Mesodermal cell (in vitro differentiated cells): ENCODE measurements at regions not wholly inside any gene's neighbourhood (a gene's known extent, or its start where the extent isn't known, plus 50 kb on each side); places are given as distances from the start of the nearest gene placed in this dataset.

ENCODE experiments used
- H3K27ac ChIP-seq: 2 replicates; pipeline ENCODE4 v1.7.0; 2013; ENCODE audit warnings: mild to moderate bottlenecking, low read depth, low read length, moderate library complexity; ENCODE audit not compliant: severe bottlenecking
- H3K36me3 ChIP-seq: 2 replicates; pipeline ENCODE4 v1.7.1; 2013; ENCODE audit warnings: mild to moderate bottlenecking, low read length, moderate library complexity; ENCODE audit not compliant: control insufficient read depth, insufficient read depth
- H3K4me1 ChIP-seq: one replicate; pipeline ENCODE4 v1.7.1; 2013; ENCODE audit warnings: mild to moderate bottlenecking, low read length; ENCODE audit not compliant: insufficient read depth, control insufficient read depth, poor library complexity, severe bottlenecking
- H3K4me3 ChIP-seq: 2 replicates; pipeline ENCODE4 v1.7.0; 2013; ENCODE audit warnings: low read length, control low read depth, mild to moderate bottlenecking; ENCODE audit not compliant: insufficient read depth, poor library complexity, severe bottlenecking; ENCODE audit errors: extremely low read depth
- H3K9me3 ChIP-seq: 2 replicates; pipeline ENCODE4 v1.7.1; 2013; ENCODE audit warnings: mild to moderate bottlenecking, low read length, moderate library complexity; ENCODE audit not compliant: control insufficient read depth
- WGBS, 2 experiments: methylation state at CpG; one replicate each; pipeline ENCODE4 v1.1.5; 2013; ENCODE audit warnings: missing lambda C conversion rate in 2 of 2; ENCODE audit not compliant: insufficient coverage in 2 of 2; 5-methylcytosine and 5-hydroxymethylcytosine counted together

DNA sequence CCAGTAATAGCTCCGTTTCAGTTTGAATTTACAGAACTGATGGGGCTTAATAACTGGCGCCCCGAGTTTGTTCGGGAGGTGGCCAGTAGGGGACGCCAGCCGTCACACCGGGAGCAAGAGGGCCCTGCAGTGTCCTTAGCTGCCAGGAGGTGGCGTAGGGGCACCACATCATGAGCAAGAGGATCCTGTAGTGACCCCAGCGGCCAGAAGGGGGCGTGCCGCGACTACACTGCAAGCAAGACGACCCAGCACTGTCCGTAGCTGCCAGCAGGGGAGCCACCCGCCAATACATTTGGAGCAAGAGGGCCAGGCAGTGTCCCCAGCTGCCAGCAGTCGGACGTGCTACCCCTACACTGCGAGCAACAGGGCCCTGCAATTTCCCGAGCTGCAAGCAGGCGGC, 663.7 kb upstream of the B3GAT1 start:
- Histone ChIP-seq H3K9me3 (peaks cover 7% of the 10 kb centered on the region), H3K36me3 (no peaks in the 10 kb centered on the region), H3K27ac (no peak overlapping the region), H3K4me1 (peaks cover 3% of the 10 kb centered on the region), H3K4me3 (no peak overlapping the region)
- 84 to 86% methylated on average over 18 to 19 of the region's 20 CpGs for WGBS, 2 experiments

DNA sequence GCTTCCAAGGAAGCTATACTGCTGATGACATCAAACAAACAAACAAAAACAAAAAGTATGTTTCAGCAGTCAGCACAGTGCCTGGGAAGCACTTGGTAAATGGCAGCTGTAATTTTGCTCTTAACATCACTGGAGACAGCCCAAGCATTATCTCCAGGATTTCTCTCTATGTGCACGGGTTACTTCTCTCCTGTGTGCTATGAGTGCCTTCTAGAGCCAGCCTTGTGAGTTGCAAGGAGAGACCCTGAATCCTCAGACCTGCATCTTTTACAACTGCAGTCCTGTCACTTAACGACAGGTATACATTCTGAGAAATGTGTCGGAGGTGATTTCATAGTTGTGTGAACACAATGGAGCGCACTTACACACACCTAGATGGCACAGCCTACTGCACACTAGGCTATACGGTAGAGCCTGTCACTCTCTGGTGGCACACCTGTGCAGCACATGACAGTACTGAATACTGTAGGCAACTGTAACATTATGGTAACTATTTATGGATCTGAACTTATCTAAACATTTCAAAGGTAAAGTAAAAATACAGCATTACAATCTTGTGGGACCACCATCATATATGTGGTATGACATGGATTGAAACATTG, 662.5 kb upstream of the B3GAT1 start:
- peaks cover 7% of the 10 kb centered on the region for H3K9me3 ChIP-seq
- 80 to 83% methylated on average over 5 of the region's 5 CpGs for WGBS, 2 experiments
- H3K27ac ChIP-seq = no peak overlapping the region
- H3K4me3 ChIP-seq = no peak overlapping the region
- no peaks in the 10 kb centered on the region for H3K36me3 ChIP-seq
- peaks cover 6% of the 10 kb centered on the region for H3K4me1 ChIP-seq

DNA sequence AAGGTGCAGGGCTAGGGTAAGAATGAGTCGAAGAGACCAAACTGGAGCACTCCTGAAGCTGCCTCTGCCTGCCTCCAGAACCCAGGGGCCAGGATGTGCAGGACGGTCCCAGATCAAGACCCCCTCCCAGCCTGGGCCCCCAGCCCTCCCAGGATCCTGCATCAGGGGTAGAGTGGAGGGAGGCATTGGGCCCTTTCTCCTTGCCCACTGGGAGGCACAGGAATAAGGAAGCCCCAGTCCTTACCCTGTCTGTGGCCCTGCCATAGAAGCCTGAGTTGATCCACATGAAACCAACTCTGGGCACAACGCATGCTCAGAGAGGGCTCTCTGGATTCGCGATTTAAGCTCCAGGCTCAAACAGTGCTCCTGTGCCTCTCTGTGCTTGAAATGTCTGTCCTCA, 661.8 kb upstream of the B3GAT1 start:
- 91 to 99% methylated on average over 4 to 5 of the region's 5 CpGs for WGBS, 2 experiments
- Histone ChIP-seq H3K9me3 (peaks cover 7% of the 10 kb centered on the region), H3K4me1 (peaks cover 6% of the 10 kb centered on the region), H3K36me3 (no peaks in the 10 kb centered on the region), H3K27ac (no peak overlapping the region), H3K4me3 (no peak overlapping the region)

DNA sequence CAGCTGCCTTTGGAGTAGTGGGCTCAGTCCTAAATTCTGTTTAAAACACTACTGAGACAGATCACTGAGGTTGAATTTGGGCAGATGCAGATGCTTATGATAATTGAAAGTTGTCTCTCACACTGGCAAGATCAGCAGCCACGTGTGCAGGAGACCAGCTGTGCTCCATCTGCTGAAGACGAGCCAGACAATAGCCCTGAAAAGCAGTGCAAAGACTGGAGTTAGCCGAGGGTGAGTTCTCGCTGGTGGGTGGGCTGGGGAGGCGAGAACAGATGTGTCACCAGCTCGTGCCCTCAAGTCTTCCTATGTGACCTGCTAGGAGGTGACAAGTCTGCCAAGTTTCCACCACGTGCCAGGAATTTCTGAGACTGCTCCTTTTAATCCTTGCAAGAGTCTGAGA, 661.3 kb upstream of the B3GAT1 start:
- Histone ChIP-seq H3K27ac (no peak overlapping the region), H3K4me3 (no peak overlapping the region), H3K4me1 (peaks cover 6% of the 10 kb centered on the region), H3K36me3 (no peaks in the 10 kb centered on the region), H3K9me3 (peaks cover 7% of the 10 kb centered on the region)
- 60 to 69% methylated on average over 7 of the region's 7 CpGs for WGBS, 2 experiments

DNA sequence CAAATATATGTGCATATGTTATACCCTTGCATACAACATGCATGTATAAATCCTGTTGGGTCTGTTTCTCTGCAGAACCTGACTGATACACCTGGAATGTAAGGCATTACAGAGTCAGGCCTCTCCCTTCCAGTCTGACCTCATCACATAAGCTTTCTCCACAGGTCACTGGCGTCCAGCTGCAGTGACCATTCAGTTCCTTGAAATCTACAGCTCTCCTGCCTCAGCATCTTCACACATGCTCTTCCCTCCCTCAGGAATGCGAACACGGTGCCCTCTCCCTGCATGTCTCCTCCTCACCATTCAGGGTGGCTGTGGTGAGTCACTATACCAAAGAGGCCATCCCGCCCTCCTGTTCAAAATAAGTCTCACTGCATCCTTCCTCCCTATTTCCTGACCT, 657.8 kb upstream of the B3GAT1 start:
- no peak overlapping the region for H3K27ac ChIP-seq
- H3K9me3 ChIP-seq = peaks cover 6% of the 10 kb centered on the region
- H3K36me3 ChIP-seq = no peaks in the 10 kb centered on the region

DNA sequence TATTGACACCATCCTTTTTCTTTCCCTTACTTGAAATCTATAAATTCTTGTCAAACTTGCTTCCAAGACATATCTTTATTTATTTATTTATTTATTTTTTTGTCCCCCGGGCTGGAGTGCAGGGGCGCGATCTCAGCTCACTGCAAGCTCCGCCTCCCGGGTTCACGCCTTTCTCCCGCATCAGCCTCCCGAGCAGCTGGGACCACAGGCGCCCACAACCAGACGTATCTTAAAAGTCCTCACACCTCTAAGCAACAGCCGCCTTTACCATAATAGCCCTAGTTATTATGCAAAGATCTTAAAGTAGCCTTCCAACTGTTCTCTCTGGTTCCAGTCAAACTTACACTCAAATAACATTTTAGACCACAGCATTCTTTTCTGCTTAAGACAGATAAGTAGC, 657.0 kb upstream of the B3GAT1 start:
- peaks cover 6% of the 10 kb centered on the region for H3K4me1 ChIP-seq
- WGBS, 2 experiments = 89 to 97% methylated on average over 8 to 11 of the region's 11 CpGs
- no peak overlapping the region for H3K4me3 ChIP-seq
- H3K27ac ChIP-seq = no peak overlapping the region
- no peaks in the 10 kb centered on the region for H3K36me3 ChIP-seq
- no peaks in the 10 kb centered on the region for H3K9me3 ChIP-seq

More for the DNA sequence above, 657.8 kb upstream of the B3GAT1 start:
- peaks cover 6% of the 10 kb centered on the region for H3K4me1 ChIP-seq
- 44 to 55% methylated on average over 3 to 4 of the region's 4 CpGs for WGBS, 2 experiments
- no peak overlapping the region for H3K4me3 ChIP-seq

DNA sequence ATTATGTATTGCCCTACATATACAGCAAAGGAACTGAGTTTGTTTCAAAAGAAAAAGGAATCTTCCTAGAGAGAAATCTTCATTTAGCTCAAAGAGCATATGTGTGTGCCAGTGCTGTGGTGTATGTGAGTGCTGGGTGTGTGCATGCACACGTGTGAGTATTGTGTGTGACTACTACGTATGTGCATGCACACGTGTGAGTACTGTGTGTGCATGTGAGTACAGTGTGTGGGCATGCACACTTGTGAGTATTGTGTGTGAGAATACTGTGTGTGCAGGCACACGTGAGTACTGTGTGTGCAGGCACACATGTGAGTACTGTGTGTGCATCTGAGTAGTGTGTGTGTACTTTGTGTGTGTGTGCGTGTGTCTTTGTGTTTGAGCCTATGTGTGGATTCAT, 651.0 kb upstream of the B3GAT1 start:
- H3K4me1 ChIP-seq = no peaks in the 10 kb centered on the region
- peaks cover 15% of the 10 kb centered on the region for H3K9me3 ChIP-seq
- WGBS, 2 experiments = 85 to 88% methylated on average over 4 of the region's 5 CpGs
- no peak overlapping the region for H3K4me3 ChIP-seq
- H3K27ac ChIP-seq = no peak overlapping the region
- H3K36me3 ChIP-seq = no peaks in the 10 kb centered on the region

DNA sequence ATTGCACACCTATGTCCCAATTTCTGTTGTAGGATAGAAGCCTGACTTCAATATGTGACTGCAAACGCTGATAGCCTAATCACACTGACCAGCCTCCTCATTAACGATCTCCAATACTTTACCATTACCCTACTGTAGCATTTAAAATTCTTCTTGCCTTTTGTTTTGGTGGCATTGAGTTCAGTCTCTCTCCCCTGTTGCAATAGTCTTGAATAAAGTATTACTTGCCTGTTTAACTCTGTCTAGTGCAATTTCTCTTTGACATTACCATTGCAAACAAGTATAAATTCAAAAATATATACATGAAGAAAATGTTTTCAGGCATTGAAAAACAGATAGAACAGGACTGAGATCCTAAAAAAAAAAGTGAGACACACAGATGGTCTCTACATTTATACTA, 649.1 kb upstream of the B3GAT1 start:
- H3K27ac ChIP-seq = no peak overlapping the region
- H3K36me3 ChIP-seq = no peaks in the 10 kb centered on the region
- H3K4me3 ChIP-seq = no peak overlapping the region
- no peaks in the 10 kb centered on the region for H3K4me1 ChIP-seq
- WGBS, 2 experiments = 88% methylated on average over 1 of the region's 2 CpGs; no CpG with 5 or more reads in 1 of the 2 experiments
- H3K9me3 ChIP-seq = peaks cover 15% of the 10 kb centered on the region

DNA sequence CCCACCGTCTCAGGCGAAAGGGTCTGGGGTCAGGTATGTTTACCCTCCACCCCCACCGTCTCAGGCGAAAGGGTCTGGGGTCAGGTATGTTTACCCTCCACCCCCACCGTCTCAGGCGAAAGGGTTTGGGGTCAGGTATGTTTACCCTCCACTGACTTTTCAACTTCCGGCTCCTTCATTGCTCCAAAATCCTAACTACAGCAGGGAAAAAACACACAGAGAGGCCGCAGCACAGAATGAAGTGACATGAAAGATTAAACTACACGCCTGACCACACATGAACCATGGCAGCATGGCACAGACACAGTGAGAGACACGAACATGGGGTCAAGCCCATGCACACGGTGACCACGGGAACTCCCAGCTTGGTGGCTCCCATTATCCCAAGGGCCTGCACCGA, 634.9 kb upstream of the B3GAT1 start:
- H3K27ac ChIP-seq = no peak overlapping the region
- no peak overlapping the region for H3K4me3 ChIP-seq
- no peaks in the 10 kb centered on the region for H3K4me1 ChIP-seq
- 93 to 97% methylated on average over 7 to 8 of the region's 13 CpGs for WGBS, 2 experiments
- no peaks in the 10 kb centered on the region for H3K36me3 ChIP-seq
- no peaks in the 10 kb centered on the region for H3K9me3 ChIP-seq

DNA sequence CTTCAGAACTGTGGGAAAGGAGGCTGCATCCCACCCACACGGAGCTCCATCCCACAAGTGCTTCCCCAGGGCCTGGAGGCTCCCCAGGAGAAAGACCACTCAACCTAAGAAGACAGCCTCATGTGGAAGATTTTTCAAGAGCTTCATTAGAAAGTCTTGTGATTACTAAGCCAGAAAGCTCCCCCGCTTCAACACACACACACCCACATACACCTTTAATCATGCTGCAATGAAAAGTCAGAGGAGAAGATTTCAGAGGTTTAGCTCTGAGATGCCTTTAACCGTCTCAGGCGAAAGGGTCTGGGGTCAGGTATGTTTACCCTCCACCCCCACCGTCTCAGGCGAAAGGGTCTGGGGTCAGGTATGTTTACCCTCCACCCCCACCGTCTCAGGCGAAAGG, 634.5 kb upstream of the B3GAT1 start:
- Histone ChIP-seq H3K4me1 (no peaks in the 10 kb centered on the region), H3K9me3 (no peaks in the 10 kb centered on the region), H3K36me3 (no peaks in the 10 kb centered on the region), H3K27ac (no peak overlapping the region), H3K4me3 (no peak overlapping the region)
- 33 to 83% methylated on average over 1 of the region's 8 CpGs for WGBS, 2 experiments

DNA sequence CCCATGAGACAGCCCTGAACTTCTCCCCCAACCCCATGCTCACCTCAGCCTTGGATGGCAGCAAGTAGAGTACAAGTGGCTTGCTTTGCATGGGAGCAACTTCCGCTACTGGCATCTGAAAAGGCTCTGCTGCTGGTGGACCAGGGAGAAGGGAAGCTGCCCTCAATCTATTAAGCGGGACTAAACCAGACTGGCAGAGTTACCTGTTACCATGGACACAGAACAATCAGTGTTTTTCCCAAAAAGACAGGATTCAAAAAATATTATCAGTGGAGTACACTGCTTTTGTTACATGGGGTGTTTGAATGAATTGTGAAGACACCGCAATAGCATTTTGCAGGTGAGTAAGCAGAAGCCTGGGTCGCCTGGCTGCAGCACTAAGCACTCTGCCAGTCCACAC, 631.4 kb upstream of the B3GAT1 start:
- Histone ChIP-seq H3K4me3 (no peak overlapping the region), H3K4me1 (no peaks in the 10 kb centered on the region)

More for the DNA sequence above, 631.4 kb upstream of the B3GAT1 start:
- 83 to 95% methylated on average over 1 to 4 of the region's 4 CpGs for WGBS, 2 experiments
- no peak overlapping the region for H3K27ac ChIP-seq
- no peaks in the 10 kb centered on the region for H3K9me3 ChIP-seq
- H3K36me3 ChIP-seq = no peaks in the 10 kb centered on the region
